ENCODE measurements at regions not wholly inside any gene's neighbourhood (a gene's known extent, or its start where the extent isn't known, plus 50 kb on each side); places are given as distances from the start of the nearest gene placed in this dataset.
A peak's percentile ranks its signal among the peaks of the same experiment; 100 is the strongest.

GRCh38 chr6:22980446-22980845 is 411.1 kb downstream of the HDGFL1 start:
- DNase-seq (ENCODE audit: insufficient read length, low spot score, missing footprints), result peak; percentile 39
- Histone ChIP-seq H3K36me3 (ENCODE audit: insufficient read depth, low read length) (no peaks in the 10 kb centered on the region), H3K27ac (ENCODE audit: low read depth, low read length) (no peak overlapping the region), H4K20me1 (ENCODE audit: insufficient read depth, low read length) (no peaks in the 10 kb centered on the region), H3K27me3 (ENCODE audit: insufficient read depth, low read length) (no peaks in the 10 kb centered on the region), H3K4me3 (ENCODE audit: insufficient read depth, low read length) (no peak overlapping the region), H3K9me3 (ENCODE audit: low read depth, low read length) (no peaks in the 10 kb centered on the region), H2AFZ (ENCODE audit: low read length) (peak overlapping the region; percentile 62), H3K4me2 (ENCODE audit: insufficient read depth, low read length) (no peak overlapping the region), H3K79me2 (ENCODE audit: insufficient read depth, low read length) (no peaks in the 10 kb centered on the region), H3K4me1 (ENCODE audit: insufficient read depth, low read length) (peaks cover 3% of the 10 kb centered on the region)
- no peak for TF ChIP-seq CTCF (IDR thresholded peaks at IDR 0.05; ENCODE audit: extremely low read depth, low read depth, low read length)

GRCh38 chr6:23002044-23002619 is 432.8 kb downstream of the HDGFL1 start:
- Histone ChIP-seq H3K27ac (ENCODE audit: low read depth, low read length) (no peak overlapping the region), H3K79me2 (ENCODE audit: insufficient read depth, low read length) (no peaks in the 10 kb centered on the region), H3K36me3 (ENCODE audit: insufficient read depth, low read length) (no peaks in the 10 kb centered on the region), H4K20me1 (ENCODE audit: insufficient read depth, low read length) (no peaks in the 10 kb centered on the region), H3K4me2 (ENCODE audit: insufficient read depth, low read length) (no peak overlapping the region), H3K4me1 (ENCODE audit: insufficient read depth, low read length) (peaks cover 10% of the 10 kb centered on the region), H3K4me3 (ENCODE audit: insufficient read depth, low read length) (no peak overlapping the region), H3K27me3 (ENCODE audit: insufficient read depth, low read length) (no peaks in the 10 kb centered on the region), H3K9me3 (ENCODE audit: low read depth, low read length) (no peaks in the 10 kb centered on the region), H2AFZ (ENCODE audit: low read length) (no peak overlapping the region)
- no peak for DNase-seq (ENCODE audit: insufficient read length, low spot score, missing footprints)
- no peak for TF ChIP-seq CTCF (IDR thresholded peaks at IDR 0.05; ENCODE audit: extremely low read depth, low read depth, low read length)

- no peak for DNase-seq (ENCODE audit: insufficient read length, low spot score, missing footprints)
- H3K4me2 ChIP-seq (ENCODE audit: insufficient read depth, low read length), result peak overlapping the region; percentile 84
- H3K36me3 ChIP-seq (ENCODE audit: insufficient read depth, low read length), result no peaks in the 10 kb centered on the region
- H3K79me2 ChIP-seq (ENCODE audit: insufficient read depth, low read length), result no peaks in the 10 kb centered on the region
- no peaks in the 10 kb centered on the region for H4K20me1 ChIP-seq (ENCODE audit: insufficient read depth, low read length)
- H3K9me3 ChIP-seq (ENCODE audit: low read depth, low read length), result no peaks in the 10 kb centered on the region
- peak overlapping the region; percentile 65 for H2AFZ ChIP-seq (ENCODE audit: low read length)
- H3K4me3 ChIP-seq (ENCODE audit: insufficient read depth, low read length), result peak overlapping the region; percentile 60
- H3K4me1 ChIP-seq (ENCODE audit: insufficient read depth, low read length), result peaks cover 10% of the 10 kb centered on the region
- H3K27ac ChIP-seq (ENCODE audit: low read depth, low read length), result peak overlapping the region; percentile 11
- no peak for TF ChIP-seq CTCF (IDR thresholded peaks at IDR 0.05; ENCODE audit: extremely low read depth, low read depth, low read length)
- H3K27me3 ChIP-seq (ENCODE audit: insufficient read depth, low read length), result no peaks in the 10 kb centered on the region
These were observed 434.5 kb downstream of the HDGFL1 start for GRCh38 chr6:23003671-23004467.

GRCh38 chr6:23006656-23007055 is 437.3 kb downstream of the HDGFL1 start:
- Histone ChIP-seq H3K4me1 (ENCODE audit: insufficient read depth, low read length) (peaks cover 10% of the 10 kb centered on the region), H3K36me3 (ENCODE audit: insufficient read depth, low read length) (no peaks in the 10 kb centered on the region), H3K9me3 (ENCODE audit: low read depth, low read length) (no peaks in the 10 kb centered on the region), H4K20me1 (ENCODE audit: insufficient read depth, low read length) (no peaks in the 10 kb centered on the region), H3K79me2 (ENCODE audit: insufficient read depth, low read length) (no peaks in the 10 kb centered on the region), H3K4me2 (ENCODE audit: insufficient read depth, low read length) (no peak overlapping the region), H3K4me3 (ENCODE audit: insufficient read depth, low read length) (no peak overlapping the region), H3K27me3 (ENCODE audit: insufficient read depth, low read length) (no peaks in the 10 kb centered on the region), H3K27ac (ENCODE audit: low read depth, low read length) (no peak overlapping the region), H2AFZ (ENCODE audit: low read length) (no peak overlapping the region)
- DNase-seq (ENCODE audit: insufficient read length, low spot score, missing footprints), result no peak
- no peak for TF ChIP-seq CTCF (IDR thresholded peaks at IDR 0.05; ENCODE audit: extremely low read depth, low read depth, low read length)

All from osteoblast (primary cell).